HFFc6 (cell line): ENCODE measurements at regions not wholly inside any gene's neighbourhood (a gene's known extent, or its start where the extent isn't known, plus 50 kb on each side); places are given as distances from the start of the nearest gene placed in this dataset.

Experiments
- DNase-seq: peaks from one replicate; pipeline ENCODE4 v3.0.0-alpha.2; 2018
- H3K27ac Mint-ChIP-seq: 2 replicates; pipeline ENCODE4 v1.8.0; 2020; ENCODE audit warnings: mild to moderate bottlenecking, mixed read lengths
- H3K27me3 Mint-ChIP-seq: 2 replicates; pipeline ENCODE4 v1.8.0; 2021; ENCODE audit warnings: mild to moderate bottlenecking, moderate library complexity, mixed read lengths; ENCODE audit not compliant: insufficient read depth
- H3K36me3 Mint-ChIP-seq: 2 replicates; pipeline ENCODE4 v1.8.0; 2021; ENCODE audit warnings: low read depth, mixed read lengths
- H3K4me1 Mint-ChIP-seq: 2 replicates; pipeline ENCODE4 v1.8.0; 2020; ENCODE audit warnings: low read depth, mixed read lengths
- H3K4me3 Mint-ChIP-seq: 2 replicates; pipeline ENCODE4 v1.8.0; 2020; ENCODE audit warnings: mild to moderate bottlenecking, moderate library complexity, mixed read lengths
- H3K9me3 Mint-ChIP-seq: 2 replicates; pipeline ENCODE4 v1.8.0; 2020; ENCODE audit warnings: mild to moderate bottlenecking, mixed read lengths
- TF ChIP-seq, protein P1 (sequence below): fragments of 200-600 bp; sonication (generic); IDR thresholded peaks from 2 replicates; pipeline ENCODE4 v1.5.0; 2021; ENCODE audit warnings: antibody characterized with exemption, mild to moderate bottlenecking

DNA sequence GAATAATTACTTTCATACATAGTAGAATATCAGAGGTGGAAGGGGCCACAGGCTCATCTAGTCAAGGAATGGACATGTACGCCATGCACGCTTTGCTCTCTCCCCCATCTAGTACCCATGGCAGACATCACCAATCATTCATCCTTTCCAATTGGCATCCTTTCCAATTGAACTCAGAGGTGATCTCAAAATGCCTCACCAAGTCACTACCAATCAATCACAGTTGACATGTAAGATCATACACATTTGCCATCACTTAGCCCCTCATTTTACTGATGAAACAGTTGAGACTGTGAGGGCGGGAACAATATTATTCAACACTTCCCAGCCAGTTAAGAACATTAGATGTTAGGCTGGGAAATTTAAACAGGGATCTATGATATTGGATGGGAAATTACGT is 308.4 kb downstream of the FGFR2 start:
- Mint-ChIP-seq H3K27ac (no peak overlapping the region), H3K27me3 (peaks cover 2% of the 10 kb centered on the region), H3K4me1 (no peaks in the 10 kb centered on the region), H3K9me3 (peaks cover 66% of the 10 kb centered on the region), H3K36me3 (no peaks in the 10 kb centered on the region; the same call in 1 of the 2 replicates), H3K4me3 (no peak overlapping the region)
- TF ChIP-seq, protein P1, sequence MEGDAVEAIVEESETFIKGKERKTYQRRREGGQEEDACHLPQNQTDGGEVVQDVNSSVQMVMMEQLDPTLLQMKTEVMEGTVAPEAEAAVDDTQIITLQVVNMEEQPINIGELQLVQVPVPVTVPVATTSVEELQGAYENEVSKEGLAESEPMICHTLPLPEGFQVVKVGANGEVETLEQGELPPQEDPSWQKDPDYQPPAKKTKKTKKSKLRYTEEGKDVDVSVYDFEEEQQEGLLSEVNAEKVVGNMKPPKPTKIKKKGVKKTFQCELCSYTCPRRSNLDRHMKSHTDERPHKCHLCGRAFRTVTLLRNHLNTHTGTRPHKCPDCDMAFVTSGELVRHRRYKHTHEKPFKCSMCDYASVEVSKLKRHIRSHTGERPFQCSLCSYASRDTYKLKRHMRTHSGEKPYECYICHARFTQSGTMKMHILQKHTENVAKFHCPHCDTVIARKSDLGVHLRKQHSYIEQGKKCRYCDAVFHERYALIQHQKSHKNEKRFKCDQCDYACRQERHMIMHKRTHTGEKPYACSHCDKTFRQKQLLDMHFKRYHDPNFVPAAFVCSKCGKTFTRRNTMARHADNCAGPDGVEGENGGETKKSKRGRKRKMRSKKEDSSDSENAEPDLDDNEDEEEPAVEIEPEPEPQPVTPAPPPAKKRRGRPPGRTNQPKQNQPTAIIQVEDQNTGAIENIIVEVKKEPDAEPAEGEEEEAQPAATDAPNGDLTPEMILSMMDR, result no peak
- no peak for DNase-seq

DNA sequence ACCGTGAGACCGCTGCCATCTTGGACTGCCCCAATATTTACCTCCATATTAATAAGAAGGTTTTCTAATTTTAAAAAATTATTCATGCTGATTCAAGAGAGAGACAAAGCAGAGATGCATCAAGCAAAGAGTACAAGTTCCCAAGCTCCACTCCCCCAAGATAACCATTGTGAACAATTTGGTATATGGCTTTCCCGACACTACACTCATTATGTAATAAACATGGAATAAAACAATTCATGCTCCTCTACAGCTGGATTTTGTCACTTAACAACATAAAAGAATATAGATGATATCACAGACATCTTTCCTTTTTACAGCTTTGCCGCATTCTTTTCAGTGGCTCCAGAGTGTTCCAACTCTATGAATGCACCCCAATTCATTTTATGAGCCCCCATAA is 307.6 kb downstream of the FGFR2 start:
- Mint-ChIP-seq H3K9me3 (peaks cover 61% of the 10 kb centered on the region), H3K27me3 (peaks cover 2% of the 10 kb centered on the region), H3K36me3 (no peaks in the 10 kb centered on the region; the same call in 1 of the 2 replicates), H3K4me3 (no peak overlapping the region), H3K27ac (no peak overlapping the region), H3K4me1 (no peaks in the 10 kb centered on the region)
- TF ChIP-seq, protein P1, result no peak
- DNase-seq, result no peak

DNA sequence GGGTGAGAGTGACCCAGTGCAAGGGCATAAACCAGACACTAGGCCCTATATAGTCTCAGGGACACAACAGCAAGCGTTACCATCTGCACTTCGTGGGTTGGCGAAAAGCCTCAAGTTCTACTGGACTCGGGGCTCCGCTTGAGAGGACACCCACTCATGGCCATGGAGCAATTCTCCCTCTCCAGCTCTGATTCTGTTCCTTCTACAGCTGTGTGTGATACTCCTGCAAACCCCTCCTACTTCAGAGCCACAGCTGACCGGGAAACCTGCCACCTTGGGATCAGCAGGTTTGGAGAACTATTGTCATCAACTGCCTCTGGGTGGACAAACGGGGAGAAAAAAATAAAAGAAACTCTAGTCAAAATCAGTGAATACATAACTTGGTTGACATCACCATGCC is 306.9 kb downstream of the FGFR2 start:
- Mint-ChIP-seq H3K36me3 (no peaks in the 10 kb centered on the region; the same call in 1 of the 2 replicates), H3K4me1 (no peaks in the 10 kb centered on the region), H3K27ac (no peak overlapping the region), H3K4me3 (no peak overlapping the region), H3K9me3 (peaks cover 60% of the 10 kb centered on the region), H3K27me3 (peaks cover 2% of the 10 kb centered on the region)
- TF ChIP-seq, protein P1, result no peak
- no peak for DNase-seq

DNA sequence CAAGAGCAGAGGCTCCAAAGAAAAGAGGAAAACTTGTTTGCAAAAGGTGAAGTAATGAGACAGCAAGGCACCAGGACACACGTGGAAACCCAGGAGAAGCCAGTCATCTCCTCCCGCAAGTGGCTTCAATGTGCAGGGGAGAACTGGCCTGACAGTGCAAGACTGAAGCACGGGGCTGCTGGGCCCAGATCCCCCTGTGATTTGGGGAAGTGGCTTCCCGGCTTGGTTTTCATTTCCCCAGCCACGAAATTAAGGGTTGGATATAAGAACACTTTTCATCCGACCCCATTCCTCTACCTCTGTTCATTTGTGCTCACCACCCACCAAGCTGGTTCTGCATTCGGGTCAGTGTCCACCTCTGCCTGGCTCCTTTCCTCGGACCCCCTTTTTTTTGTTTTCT is 306.4 kb downstream of the FGFR2 start:
- Mint-ChIP-seq H3K27ac (no peak overlapping the region), H3K36me3 (no peaks in the 10 kb centered on the region; the same call in 1 of the 2 replicates), H3K27me3 (peaks cover 2% of the 10 kb centered on the region), H3K9me3 (peaks cover 62% of the 10 kb centered on the region), H3K4me1 (no peaks in the 10 kb centered on the region), H3K4me3 (no peak overlapping the region)
- DNase-seq, result no peak
- TF ChIP-seq, protein P1, result no peak

DNA sequence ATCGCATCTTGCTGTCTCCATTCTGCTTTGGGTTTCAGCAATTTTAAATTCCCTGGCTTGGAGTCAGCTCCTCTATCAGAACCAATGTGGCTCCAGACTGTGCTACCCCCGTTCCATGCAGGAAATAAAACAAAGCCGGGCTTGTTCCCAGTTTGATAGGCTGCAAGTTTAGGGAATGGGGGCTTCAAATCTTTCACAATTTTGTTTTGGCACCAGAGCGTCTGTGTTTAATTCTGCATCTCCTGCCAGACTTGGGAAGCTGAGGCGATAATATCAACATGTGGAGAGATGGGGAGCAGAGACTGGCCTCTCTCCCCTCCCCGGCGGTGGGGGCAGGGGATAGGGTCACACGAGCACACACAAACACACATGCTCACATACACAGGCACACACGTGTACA is 305.9 kb downstream of the FGFR2 start:
- Mint-ChIP-seq H3K27me3 (peaks cover 2% of the 10 kb centered on the region), H3K36me3 (no peaks in the 10 kb centered on the region; the same call in 1 of the 2 replicates), H3K27ac (no peak overlapping the region), H3K4me3 (no peak overlapping the region), H3K9me3 (peaks cover 61% of the 10 kb centered on the region), H3K4me1 (no peaks in the 10 kb centered on the region)
- TF ChIP-seq, protein P1, result no peak
- no peak for DNase-seq

DNA sequence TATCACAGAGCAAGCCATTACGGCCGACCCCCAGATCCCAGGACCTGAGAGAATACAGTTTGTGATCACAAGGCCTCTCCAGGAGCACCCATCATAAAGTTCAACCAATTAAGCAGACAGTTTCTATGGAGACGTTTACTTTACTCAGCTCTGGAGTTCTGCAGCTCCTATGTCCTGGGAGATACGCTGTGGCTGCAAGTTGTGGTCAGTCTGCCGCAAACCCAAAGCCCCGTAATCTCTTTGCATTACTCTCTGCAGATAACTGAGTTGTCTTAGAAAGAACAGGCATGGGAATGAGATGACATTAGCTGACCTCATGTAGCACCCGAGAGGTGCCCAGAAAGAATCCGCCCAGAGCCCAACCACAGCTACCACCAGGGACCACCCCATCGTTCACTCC is 305.1 kb downstream of the FGFR2 start:
- H3K36me3 Mint-ChIP-seq, result no peaks in the 10 kb centered on the region
- H3K9me3 Mint-ChIP-seq, result peaks cover 54% of the 10 kb centered on the region
- TF ChIP-seq, protein P1, result no peak
- H3K4me3 Mint-ChIP-seq, result no peak overlapping the region
- H3K27me3 Mint-ChIP-seq, result peaks cover 2% of the 10 kb centered on the region
- no peak overlapping the region for H3K27ac Mint-ChIP-seq
- H3K4me1 Mint-ChIP-seq, result no peaks in the 10 kb centered on the region
- no peak for DNase-seq
